IPS-15b (cell line): ENCODE measurements at regions not wholly inside any gene's neighbourhood (a gene's known extent, or its start where the extent isn't known, plus 50 kb on each side); places are given as distances from the start of the nearest gene placed in this dataset.

Experiments
- H3K27me3 ChIP-seq: one replicate; pipeline ENCODE4 v1.6.1; 2013; ENCODE audit warnings: low read length; ENCODE audit not compliant: control insufficient read depth, insufficient read depth
- H3K36me3 ChIP-seq: one replicate; pipeline ENCODE4 v1.6.1; 2013; ENCODE audit warnings: low read length; ENCODE audit not compliant: control insufficient read depth, insufficient read depth
- H3K4me1 ChIP-seq: one replicate; pipeline ENCODE4 v1.6.1; 2013; ENCODE audit warnings: mild to moderate bottlenecking, low read length; ENCODE audit not compliant: control insufficient read depth, insufficient read depth
- H3K4me3 ChIP-seq: one replicate; pipeline ENCODE4 v1.5.1; 2013; ENCODE audit warnings: low read depth, low read length
- H3K9ac ChIP-seq: one replicate; pipeline ENCODE4 v1.6.1; 2013; ENCODE audit warnings: low read depth, mild to moderate bottlenecking, low read length
- H3K9me3 ChIP-seq: one replicate; pipeline ENCODE4 v1.6.1; 2013; ENCODE audit warnings: mild to moderate bottlenecking, low read length; ENCODE audit not compliant: control insufficient read depth, insufficient read depth

- H3K4me1 ChIP-seq: peaks cover 18% of the 10 kb centered on the region
- H3K36me3 ChIP-seq: no peaks in the 10 kb centered on the region
- H3K9me3 ChIP-seq: no peaks in the 10 kb centered on the region
- no peaks in the 10 kb centered on the region for H3K27me3 ChIP-seq
- H3K4me3 ChIP-seq: no peak overlapping the region
- no peak overlapping the region for H3K9ac ChIP-seq
Observed at GRCh38 chr2:138182937-138183312, 218.7 kb downstream of the HNMT start.

GRCh38 chr2:138183705-138184104, 219.4 kb downstream of the HNMT start:
- Histone ChIP-seq H3K4me3 (no peak overlapping the region), H3K9me3 (no peaks in the 10 kb centered on the region), H3K36me3 (no peaks in the 10 kb centered on the region), H3K27me3 (no peaks in the 10 kb centered on the region), H3K4me1 (peaks cover 18% of the 10 kb centered on the region), H3K9ac (no peak overlapping the region)

- Histone ChIP-seq H3K36me3 (no peaks in the 10 kb centered on the region), H3K9me3 (no peaks in the 10 kb centered on the region), H3K27me3 (no peaks in the 10 kb centered on the region), H3K9ac (no peak overlapping the region), H3K4me1 (peaks cover 18% of the 10 kb centered on the region), H3K4me3 (no peak overlapping the region)
Observed at GRCh38 chr2:138184428-138184827, 220.2 kb downstream of the HNMT start.

- no peaks in the 10 kb centered on the region for H3K27me3 ChIP-seq
- peaks cover 18% of the 10 kb centered on the region for H3K4me1 ChIP-seq
- H3K9me3 ChIP-seq: no peaks in the 10 kb centered on the region
- H3K36me3 ChIP-seq: no peaks in the 10 kb centered on the region
- H3K4me3 ChIP-seq: no peak overlapping the region
- H3K9ac ChIP-seq: no peak overlapping the region
Observed at GRCh38 chr2:138185827-138186226, 221.6 kb downstream of the HNMT start.

GRCh38 chr2:138187221-138187620, 222.9 kb downstream of the HNMT start:
- no peaks in the 10 kb centered on the region for H3K9me3 ChIP-seq
- no peak overlapping the region for H3K4me3 ChIP-seq
- H3K4me1 ChIP-seq: peaks cover 12% of the 10 kb centered on the region
- no peaks in the 10 kb centered on the region for H3K36me3 ChIP-seq
- H3K27me3 ChIP-seq: no peaks in the 10 kb centered on the region
- no peak overlapping the region for H3K9ac ChIP-seq

- Histone ChIP-seq H3K4me3 (no peak overlapping the region), H3K27me3 (no peaks in the 10 kb centered on the region), H3K9me3 (no peaks in the 10 kb centered on the region), H3K9ac (no peak overlapping the region), H3K4me1 (peaks cover 3% of the 10 kb centered on the region), H3K36me3 (no peaks in the 10 kb centered on the region)
Observed at GRCh38 chr2:138190999-138191398, 226.7 kb downstream of the HNMT start.

- Histone ChIP-seq H3K9ac (no peak overlapping the region), H3K9me3 (no peaks in the 10 kb centered on the region), H3K27me3 (no peaks in the 10 kb centered on the region), H3K36me3 (no peaks in the 10 kb centered on the region), H3K4me1 (no peaks in the 10 kb centered on the region), H3K4me3 (no peak overlapping the region)
Observed at GRCh38 chr2:138193416-138194213, 229.3 kb downstream of the HNMT start.

- Histone ChIP-seq H3K4me3 (no peak overlapping the region), H3K36me3 (no peaks in the 10 kb centered on the region), H3K9ac (no peak overlapping the region), H3K27me3 (no peaks in the 10 kb centered on the region), H3K4me1 (no peaks in the 10 kb centered on the region), H3K9me3 (no peaks in the 10 kb centered on the region)
Observed at GRCh38 chr2:138201286-138201685, 237.0 kb downstream of the HNMT start.

- Histone ChIP-seq H3K9ac (no peak overlapping the region), H3K36me3 (no peaks in the 10 kb centered on the region), H3K27me3 (no peaks in the 10 kb centered on the region), H3K9me3 (no peaks in the 10 kb centered on the region), H3K4me3 (no peak overlapping the region), H3K4me1 (no peaks in the 10 kb centered on the region)
Observed at GRCh38 chr2:138202762-138203161, 238.5 kb downstream of the HNMT start.

- H3K27me3 ChIP-seq: no peaks in the 10 kb centered on the region
- no peaks in the 10 kb centered on the region for H3K9me3 ChIP-seq
- no peaks in the 10 kb centered on the region for H3K36me3 ChIP-seq
- H3K9ac ChIP-seq: no peak overlapping the region
- no peak overlapping the region for H3K4me3 ChIP-seq
- no peaks in the 10 kb centered on the region for H3K4me1 ChIP-seq
Observed at GRCh38 chr2:138205281-138205680, 241.0 kb downstream of the HNMT start.

GRCh38 chr2:138207074-138207930, 243.0 kb downstream of the HNMT start:
- no peaks in the 10 kb centered on the region for H3K27me3 ChIP-seq
- H3K9ac ChIP-seq: no peak overlapping the region
- H3K36me3 ChIP-seq: no peaks in the 10 kb centered on the region
- H3K4me3 ChIP-seq: no peak overlapping the region
- no peaks in the 10 kb centered on the region for H3K4me1 ChIP-seq
- H3K9me3 ChIP-seq: no peaks in the 10 kb centered on the region

GRCh38 chr2:138209009-138209408, 244.7 kb downstream of the HNMT start:
- H3K4me3 ChIP-seq: no peak overlapping the region
- no peaks in the 10 kb centered on the region for H3K9me3 ChIP-seq
- H3K36me3 ChIP-seq: no peaks in the 10 kb centered on the region
- H3K27me3 ChIP-seq: no peaks in the 10 kb centered on the region
- H3K9ac ChIP-seq: no peak overlapping the region
- H3K4me1 ChIP-seq: no peaks in the 10 kb centered on the region
